Body of pancreas (tissue), 4 donors: ENCODE measurements at regions not wholly inside any gene's neighbourhood (a gene's known extent, or its start where the extent isn't known, plus 50 kb on each side); places are given as distances from the start of the nearest gene placed in this dataset.

Experiments
- POLR2A ChIP-seq, 3 donors: fragments of 450-650 bp; IDR thresholded peaks; one replicate each; pipeline ENCODE4 v1.6.1; 2016; ENCODE audit warnings: antibody characterized with exemption in 3 of 3, mild to moderate bottlenecking in 2 of 3
- TF ChIP-seq, protein P1 (sequence below), 7 experiments: fragments of 450-650 bp in 4 of 7; fragments of 200-600 bp in 3 of 7; sonication (generic) in 3 of 7; IDR thresholded peaks; one replicate each; pipeline ENCODE4 v1.5.1; 2016 to 2019; ENCODE audit warnings: antibody characterized with exemption in 7 of 7

DNA sequence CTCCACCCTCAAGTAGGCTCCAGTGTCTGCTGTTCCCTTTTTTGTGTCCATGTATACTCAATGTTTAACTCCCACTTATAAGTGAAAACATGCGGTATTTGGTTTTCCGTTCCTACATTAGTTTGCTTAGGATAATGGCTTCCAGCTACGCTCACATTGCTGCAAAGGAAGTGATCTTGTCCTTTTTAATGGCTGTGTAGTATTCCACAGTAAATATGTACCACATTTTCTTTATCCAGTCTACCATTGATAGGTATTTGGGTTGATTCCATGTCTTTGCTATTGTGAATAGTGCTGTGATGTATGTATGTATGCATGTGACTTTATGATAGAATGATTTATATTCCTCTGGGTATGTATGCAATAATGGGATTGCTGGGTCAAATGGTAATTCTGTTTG is 144.6 kb downstream of the BRD1 start:
- TF ChIP-seq POLR2A (IDR thresholded peaks at IDR 0.05) = no peak
- TF ChIP-seq, protein P1, sequence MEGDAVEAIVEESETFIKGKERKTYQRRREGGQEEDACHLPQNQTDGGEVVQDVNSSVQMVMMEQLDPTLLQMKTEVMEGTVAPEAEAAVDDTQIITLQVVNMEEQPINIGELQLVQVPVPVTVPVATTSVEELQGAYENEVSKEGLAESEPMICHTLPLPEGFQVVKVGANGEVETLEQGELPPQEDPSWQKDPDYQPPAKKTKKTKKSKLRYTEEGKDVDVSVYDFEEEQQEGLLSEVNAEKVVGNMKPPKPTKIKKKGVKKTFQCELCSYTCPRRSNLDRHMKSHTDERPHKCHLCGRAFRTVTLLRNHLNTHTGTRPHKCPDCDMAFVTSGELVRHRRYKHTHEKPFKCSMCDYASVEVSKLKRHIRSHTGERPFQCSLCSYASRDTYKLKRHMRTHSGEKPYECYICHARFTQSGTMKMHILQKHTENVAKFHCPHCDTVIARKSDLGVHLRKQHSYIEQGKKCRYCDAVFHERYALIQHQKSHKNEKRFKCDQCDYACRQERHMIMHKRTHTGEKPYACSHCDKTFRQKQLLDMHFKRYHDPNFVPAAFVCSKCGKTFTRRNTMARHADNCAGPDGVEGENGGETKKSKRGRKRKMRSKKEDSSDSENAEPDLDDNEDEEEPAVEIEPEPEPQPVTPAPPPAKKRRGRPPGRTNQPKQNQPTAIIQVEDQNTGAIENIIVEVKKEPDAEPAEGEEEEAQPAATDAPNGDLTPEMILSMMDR (IDR thresholded peaks at IDR 0.05) = no peak
